Breast epithelium (tissue), 3 donors: ENCODE measurements at regions not wholly inside any gene's neighbourhood (a gene's known extent, or its start where the extent isn't known, plus 50 kb on each side); places are given as distances from the start of the nearest gene placed in this dataset.

Source experiments
- POLR2A ChIP-seq: fragments of 450-650 bp; IDR thresholded peaks from one replicate; pipeline ENCODE4 v1.6.1; 2016; ENCODE audit warnings: antibody characterized with exemption, mild to moderate bottlenecking, moderate library complexity
- POLR2AphosphoS5 ChIP-seq, 3 donors: sonication (generic); formaldehyde crosslinking; IDR thresholded peaks; one replicate each; pipeline ENCODE4 v1.6.1; 2017; ENCODE audit warnings: antibody characterized with exemption in 3 of 3
- TF ChIP-seq, protein P1 (sequence below), 3 donors: fragments of 450-650 bp; IDR thresholded peaks; one replicate each; pipeline ENCODE4 v1.5.1; 2016 to 2017; ENCODE audit warnings: antibody characterized with exemption in 3 of 3, mild to moderate bottlenecking in 3 of 3, moderate library complexity in 3 of 3

DNA sequence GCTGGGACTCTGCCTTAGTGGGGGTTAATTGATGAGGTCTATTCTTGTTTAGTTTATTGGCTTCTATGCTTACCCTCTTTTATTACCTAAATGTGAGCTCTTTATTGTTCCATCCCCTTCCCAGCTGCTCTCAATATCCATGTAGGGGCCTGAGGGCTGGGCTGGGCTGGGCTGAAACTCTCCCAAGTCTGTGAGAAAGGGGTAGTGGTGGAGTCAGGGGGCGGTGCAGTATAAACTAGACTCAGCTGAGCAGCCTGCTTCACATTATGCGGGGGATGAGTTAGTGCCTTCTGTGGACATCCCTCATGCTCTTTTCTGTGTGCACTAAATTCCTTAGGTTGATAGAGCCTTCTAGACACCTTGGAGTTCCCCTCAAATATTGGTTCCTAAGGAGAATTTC, 451.8 kb upstream of the PTGER4 start:
- TF ChIP-seq, protein P1, sequence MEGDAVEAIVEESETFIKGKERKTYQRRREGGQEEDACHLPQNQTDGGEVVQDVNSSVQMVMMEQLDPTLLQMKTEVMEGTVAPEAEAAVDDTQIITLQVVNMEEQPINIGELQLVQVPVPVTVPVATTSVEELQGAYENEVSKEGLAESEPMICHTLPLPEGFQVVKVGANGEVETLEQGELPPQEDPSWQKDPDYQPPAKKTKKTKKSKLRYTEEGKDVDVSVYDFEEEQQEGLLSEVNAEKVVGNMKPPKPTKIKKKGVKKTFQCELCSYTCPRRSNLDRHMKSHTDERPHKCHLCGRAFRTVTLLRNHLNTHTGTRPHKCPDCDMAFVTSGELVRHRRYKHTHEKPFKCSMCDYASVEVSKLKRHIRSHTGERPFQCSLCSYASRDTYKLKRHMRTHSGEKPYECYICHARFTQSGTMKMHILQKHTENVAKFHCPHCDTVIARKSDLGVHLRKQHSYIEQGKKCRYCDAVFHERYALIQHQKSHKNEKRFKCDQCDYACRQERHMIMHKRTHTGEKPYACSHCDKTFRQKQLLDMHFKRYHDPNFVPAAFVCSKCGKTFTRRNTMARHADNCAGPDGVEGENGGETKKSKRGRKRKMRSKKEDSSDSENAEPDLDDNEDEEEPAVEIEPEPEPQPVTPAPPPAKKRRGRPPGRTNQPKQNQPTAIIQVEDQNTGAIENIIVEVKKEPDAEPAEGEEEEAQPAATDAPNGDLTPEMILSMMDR (IDR thresholded peaks at IDR 0.05): no peak
- TF ChIP-seq POLR2A (no peak), POLR2AphosphoS5 (IDR thresholded peaks at IDR 0.05) (no peak)
